ENCODE measurements at regions not wholly inside any gene's neighbourhood (a gene's known extent, or its start where the extent isn't known, plus 50 kb on each side); places are given as distances from the start of the nearest gene placed in this dataset.

DNA sequence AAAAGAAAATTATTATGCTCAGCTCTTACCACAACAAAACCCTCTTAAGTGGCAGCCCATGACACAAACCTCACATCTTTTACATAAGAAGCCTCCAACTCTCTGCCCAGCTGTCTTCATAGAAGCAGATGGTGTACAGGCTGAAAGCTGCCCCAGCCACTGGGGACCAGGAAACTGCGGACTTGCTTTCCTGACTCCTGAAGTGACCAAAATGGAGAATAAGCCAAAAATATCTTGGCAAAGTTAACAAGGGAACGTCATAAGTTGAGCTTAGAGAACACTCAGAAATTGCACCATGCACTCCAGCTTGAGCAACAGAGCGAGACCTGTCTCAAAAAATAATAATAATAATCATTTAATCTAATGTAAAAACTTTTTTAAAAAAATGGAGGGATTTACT, 160.3 kb upstream of the CDYL start:
- no peak for DNase-seq (ENCODE audit: low read depth)

DNA sequence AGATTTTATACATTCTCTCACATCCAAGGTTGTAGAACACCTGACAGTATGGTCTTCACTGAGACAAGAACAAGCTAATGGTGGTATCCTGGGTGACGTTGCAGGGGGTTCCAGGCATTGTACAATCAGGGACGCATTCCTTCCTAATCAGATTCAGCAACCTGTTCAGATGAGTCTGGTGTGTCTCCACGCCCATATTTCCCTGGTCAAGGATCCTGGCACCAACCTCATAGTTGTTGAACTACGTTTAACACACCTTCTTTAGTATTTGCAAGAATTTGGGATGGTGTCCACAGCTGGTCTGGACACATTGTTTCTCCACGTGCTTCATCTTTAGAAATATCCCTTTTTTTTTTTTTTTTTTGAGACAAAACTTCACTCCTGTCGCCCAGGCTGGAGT, 161.0 kb upstream of the CDYL start:
- no peak for DNase-seq (ENCODE audit: low read depth)

DNA sequence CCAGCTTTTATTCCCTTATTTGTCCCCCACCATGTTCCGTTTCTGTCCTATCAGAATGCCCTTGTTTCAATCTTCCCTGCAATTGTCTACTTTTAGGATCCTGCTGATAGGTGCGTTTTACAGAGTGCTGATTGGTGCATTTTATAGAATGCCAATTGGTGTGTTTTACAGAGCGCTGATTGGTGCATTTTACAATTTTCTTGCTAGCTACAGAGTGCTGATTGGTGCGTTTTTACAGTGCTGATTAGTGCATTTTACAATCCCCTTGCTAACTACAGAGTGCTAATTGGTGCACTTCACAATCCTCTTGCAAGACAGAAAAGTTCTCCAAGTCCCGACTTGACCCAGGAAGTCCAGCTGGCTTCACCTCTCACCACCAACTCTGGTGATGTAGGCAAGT, 161.6 kb upstream of the CDYL start:
- no peak for DNase-seq (ENCODE audit: low read depth)

DNA sequence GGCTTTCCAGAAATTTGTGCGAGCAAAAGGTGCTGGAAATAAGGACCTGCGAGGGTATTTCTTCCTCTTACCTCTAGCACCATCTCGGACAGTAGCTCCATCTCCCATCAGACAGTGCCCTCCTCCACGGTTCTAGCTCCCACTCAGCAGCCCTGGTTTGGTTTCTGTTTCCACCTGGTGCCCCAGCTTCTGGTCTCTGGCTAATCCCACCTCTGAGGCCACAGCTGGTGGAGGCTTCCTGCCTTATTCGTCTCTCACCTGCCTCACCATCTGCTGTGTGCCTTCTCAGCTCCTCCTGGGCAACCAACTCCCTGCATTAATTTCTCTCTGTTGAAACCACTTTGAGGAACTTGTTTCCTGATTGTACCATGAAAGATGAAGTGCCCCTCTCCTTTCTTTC, 162.4 kb upstream of the CDYL start:
- no peak for DNase-seq (ENCODE audit: low read depth)

DNA sequence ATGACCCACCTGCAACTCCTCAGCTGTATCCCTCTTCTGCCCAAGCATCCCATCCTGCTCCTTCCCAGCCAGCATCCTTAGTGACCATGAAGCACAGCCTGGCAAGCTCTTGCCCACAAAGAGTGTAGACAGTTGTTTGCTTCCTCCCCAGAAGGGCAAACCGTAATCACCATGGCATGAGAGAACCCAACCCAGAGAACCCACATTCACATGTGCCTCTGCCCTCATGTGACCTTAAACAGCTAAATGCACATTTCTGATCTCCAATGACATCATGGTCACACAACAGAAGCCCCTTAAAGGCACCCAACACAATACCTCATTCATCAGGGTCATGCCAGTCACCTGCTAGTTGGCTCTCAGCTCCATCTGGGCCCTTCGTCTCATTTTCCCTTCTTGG, 162.8 kb upstream of the CDYL start:
- no peak for DNase-seq (ENCODE audit: low read depth)

DNA sequence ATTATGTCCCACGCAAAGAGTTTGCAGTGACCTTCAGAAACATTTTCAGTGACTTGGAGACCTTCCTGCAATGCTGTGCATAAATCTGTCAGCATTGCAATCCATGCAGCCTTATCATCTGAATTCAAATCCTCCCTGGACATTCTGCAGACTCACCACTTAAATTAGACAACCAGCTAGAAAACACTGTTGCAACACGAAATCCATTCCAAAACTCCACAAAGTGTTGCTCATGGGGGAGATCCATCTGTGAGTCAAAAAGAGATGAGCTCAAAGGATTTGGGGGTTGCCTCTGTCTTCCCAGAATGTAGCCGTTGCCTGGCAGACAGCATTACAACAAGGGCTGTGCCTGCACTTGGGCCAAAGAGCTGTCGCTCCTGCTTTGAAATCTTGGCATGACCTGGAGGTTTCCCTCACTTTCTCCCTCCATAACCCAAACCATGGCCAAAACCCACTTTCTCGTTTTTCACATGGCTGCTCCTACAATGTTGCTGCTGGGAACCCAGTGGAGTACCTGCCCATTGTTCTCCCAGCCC, 163.5 kb upstream of the CDYL start:
- DNase-seq (ENCODE audit: low read depth) = no peak

DNA sequence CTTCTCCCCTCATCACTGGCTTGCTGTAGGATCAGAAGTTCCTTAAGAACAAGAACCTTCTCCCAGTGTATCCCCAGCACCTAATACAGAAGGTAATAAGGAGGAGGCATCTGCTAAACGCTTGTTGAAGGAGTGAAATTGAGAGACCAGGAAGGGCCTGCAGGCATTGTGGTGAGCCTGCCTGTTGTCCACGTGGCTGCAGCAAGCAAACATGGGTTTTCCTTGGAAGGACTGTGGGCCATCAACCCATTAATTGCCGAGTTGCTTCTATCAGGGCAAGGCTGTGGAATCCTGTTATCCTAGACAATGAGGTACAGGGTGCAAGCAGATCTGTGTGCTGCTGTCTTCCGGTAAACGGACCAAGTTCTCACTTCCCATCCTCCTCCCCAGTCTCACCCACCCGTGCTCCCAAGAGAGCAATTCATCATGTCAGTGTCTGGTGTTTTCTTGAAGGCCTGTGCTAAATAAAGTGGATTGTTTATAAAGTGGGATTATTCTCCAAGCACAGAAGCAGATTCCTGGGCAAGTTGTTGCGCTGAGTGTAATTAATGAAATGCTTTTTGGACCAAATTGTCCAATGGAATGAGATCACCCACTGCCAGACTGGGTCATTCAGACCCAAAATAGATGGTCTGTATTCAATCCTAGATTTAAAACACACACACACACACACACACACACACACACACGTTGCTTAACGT, 164.6 kb upstream of the CDYL start:
- no peak for DNase-seq (ENCODE audit: low read depth)

DNA sequence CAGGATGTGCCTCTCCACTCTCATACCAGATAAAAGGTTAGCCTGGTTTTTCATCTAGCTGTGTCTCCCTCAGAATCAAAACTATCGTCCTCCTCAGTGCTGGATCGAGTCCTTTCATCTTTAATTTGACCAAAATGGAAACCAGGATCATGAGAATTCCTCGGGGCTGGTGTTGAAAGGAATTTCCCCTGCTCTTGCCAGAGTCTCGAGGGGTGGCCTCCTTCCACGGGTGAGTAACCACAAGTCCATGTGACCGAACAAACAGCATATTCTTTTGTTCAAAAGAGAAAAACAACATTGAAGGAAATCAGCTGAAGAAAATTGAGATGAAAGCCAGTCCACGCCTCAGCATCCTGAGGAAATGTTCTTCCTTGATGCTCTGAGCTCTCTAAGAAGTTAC, 165.9 kb upstream of the CDYL start:
- no peak for DNase-seq (ENCODE audit: low read depth)

DNA sequence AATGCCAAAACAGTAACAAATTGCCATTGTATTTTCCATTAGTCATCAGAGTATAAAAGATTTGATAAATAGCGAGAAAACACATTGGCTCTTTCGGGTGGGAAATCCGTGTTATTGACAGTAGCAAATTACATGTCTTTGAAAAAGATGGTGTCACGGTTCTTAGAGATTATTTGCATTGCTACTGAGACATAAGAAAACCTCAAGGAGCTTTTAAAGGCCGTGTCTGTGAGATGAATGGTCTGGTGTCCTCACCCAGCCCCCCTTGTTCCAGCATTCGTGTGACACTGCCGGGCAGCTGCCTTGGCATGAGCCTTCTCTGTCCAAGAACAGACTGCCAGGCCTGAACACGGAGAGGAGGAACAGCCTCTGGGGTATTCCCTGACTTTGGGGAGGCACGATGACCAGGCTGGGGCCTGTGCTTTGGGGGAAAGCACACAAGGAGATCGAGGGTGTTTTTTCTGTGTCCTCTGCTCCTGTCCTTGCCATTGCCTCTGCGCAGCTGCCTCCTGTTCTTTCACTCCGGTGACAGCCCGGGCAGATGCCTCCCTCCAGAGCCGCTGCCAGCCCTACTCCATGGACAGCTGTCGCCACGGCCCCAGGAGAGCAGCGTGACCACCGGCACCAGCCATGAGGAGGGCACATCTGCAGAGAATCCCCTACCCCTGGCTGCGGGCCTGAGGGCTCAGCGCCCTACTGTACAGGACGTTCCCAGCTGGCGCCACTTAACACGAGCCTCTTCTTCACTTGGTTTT, 167.7 kb upstream of the CDYL start:
- DNase-seq (ENCODE audit: low read depth) = no peak

DNA sequence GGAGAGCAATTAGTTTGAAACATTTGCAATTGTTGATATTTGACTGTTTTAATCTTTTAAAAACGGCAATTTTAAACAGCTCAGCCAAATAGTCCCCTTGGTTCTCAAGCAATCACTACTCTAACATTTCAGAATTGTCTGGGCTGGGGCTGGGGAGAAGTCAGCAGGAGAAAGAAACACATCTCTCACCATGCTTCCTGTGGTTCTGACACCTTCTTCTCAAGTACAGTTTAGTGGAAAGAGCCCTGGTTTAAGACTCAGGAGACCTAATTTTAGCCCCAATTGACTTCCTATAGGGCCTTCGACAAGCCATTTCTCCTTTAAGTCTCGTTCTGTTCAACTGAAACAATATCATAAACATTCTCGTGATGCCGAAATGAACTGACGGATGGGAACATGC, 168.4 kb upstream of the CDYL start:
- DNase-seq (ENCODE audit: low read depth) = no peak

DNA sequence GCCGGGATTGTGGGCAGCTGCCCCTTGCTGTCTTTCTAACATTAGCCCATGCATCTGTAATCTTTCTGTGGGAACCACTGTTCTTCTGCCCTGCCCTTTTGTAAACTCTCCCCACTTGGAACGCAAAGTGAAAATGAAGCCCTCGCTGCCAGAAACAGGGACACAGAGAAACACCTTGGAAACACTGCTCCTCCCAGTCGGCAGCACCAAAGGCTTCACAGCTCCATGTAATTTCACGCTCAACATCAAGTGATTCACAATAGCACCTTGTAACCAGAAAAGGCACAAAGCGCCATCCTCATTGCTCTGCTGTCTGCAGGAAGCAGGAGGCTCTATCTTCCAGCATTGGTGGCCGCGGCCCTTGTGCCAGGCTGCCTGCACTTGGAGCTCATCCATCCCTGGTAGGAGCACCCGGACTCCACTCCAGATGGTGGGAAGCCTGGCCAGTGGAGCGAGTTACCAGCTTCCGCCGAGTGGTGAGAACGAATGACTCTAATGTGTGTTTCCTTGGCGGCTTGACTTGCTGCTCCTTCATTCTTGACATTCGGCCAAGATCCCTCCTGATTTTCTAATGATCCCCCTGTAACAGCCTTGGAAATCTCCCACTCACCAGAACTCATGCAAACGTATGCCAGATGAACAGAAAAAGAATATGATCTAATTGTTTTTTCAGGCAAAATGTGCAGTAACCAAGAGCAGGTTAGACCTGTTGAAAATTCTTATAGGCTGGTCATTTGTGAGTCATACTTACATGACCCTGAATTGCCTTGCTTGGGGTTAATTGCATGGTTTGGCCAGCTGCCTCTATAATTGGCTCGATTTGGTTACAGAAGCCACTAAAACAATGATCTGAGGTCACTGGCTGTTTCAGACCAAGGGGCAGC, 169.1 kb upstream of the CDYL start:
- DNase-seq (ENCODE audit: low read depth) = no peak

DNA sequence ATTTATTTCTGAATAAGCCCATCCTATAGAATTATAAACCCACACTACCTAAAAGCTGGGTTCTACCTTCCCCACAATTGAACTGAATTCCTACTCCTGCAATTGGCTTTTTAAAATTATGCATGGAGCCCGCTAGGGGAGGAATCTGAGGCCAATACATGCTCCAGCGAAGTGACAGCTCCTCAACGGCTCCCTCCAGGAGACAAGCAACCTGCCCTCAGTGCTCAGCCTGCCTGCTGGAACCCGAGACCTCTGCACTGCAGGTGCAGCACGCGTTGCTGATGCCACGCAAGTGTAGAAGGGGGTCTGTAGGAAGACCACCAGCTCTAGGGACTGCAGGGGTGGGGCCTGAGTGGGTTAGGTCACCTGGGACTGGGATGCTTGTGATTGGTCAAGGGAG, 170.2 kb upstream of the CDYL start:
- DNase-seq (ENCODE audit: low read depth) = no peak

DNA sequence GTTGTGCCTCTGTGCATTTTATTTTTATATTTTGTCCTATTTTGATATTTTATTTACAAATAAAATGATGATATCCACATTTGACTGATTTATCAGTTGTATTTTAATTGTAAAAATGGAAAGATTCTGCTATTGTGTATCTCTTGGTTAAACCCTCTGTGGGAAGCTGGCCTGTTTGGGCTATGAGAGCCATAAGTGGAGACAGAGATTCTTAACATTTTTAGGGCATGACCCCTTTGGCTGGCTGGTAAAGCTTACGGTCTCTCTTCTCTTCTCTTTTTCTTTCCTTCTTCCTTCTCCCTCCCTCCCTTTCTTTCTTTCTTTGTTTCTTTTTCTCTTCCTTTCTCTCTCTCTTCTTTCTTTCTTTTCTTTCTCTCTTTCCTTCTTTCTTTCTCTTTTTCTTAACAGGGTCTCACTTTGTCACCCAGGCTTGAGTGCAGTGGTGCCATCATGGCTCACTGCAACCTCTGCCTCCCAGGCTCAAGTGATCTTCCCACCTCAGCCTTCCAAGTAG, 172.3 kb upstream of the CDYL start:
- DNase-seq (ENCODE audit: low read depth) = no peak

DNA sequence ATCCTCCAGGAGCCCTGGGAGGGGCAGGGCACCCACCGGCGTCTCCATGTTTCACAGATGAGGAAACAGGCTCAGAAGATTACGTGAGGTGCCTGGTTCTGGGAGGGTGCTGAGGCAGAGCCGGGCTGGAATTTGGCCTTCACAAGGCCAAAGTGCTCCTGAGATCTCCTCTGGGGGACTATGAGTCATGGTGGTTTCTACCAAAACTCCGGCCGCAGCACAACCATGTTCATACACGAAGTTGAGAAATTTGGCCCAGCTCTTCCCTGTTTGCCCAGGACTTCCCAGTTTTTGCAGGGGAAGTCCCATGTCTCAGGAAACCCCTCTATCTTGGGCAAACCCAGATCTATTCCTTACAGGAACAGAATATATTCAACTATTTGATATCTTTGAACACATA, 172.9 kb upstream of the CDYL start:
- no peak for DNase-seq (ENCODE audit: low read depth)

DNA sequence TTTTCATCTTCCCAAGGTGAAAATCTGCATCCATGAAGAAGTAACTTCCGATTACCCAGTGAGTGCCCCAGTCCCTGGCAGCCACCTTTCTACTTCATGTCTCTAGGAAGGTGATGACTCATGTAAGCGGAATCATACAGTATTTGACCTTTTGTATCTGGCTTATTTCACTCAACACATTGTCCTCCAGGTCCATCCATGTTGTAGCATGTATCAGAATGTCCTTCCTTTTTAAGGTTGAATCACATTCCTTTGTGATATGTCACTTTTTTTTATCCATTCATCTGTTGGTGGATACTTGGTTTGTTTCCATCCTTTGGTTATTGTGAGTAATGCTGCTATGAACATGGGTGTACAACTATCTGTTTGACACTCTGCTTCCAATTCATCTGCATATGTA, 176.3 kb upstream of the CDYL start:
- no peak for DNase-seq (ENCODE audit: low read depth)

DNA sequence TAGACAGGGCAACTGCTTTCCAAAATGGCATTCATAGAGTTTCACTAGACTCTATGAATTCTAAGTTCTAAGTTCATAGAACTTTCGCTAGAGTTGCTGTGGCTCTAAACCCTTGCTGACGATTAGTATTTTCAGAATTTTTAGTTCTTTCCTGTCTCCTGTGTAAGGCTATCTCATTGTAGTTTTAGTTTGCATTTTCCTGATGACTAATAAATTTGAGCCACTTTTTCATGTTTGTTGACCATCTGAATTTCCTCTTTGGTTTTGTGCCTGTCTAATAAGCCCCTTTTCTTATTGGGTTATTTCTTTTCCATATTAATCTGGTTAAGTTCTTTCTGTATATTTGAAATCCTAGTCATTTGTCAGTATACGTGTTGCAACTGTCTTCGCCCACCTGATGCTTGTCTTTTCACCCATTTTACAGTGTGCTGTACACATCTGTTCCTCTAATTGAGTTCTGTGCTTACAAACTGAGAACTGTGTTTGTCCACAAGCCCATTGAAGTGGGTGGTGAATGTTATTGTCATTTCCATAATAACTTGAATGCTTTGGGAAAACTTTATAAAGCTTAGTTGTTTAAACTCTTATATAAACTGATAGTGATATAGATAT, 177.7 kb upstream of the CDYL start:
- no peak for DNase-seq (ENCODE audit: low read depth)

DNA sequence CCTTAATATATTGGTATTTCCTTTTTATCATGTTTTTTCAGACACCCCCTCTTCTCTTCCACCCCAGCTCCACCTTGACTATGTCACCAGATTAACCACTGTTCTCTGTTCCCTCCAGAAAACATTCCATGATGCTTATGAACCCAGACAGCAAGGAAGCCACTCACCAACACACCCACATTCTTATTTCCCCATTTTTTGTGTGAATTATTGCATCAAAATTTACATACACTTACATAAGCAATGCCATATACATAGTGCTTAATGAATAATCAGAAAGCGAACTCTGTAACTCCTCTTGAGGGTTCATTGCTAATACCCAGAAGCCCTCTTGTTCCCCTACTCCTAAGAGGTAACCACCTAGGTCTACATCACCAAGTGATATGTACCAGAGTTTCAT, 182.3 kb upstream of the CDYL start:
- no peak for DNase-seq (ENCODE audit: low read depth)

DNA sequence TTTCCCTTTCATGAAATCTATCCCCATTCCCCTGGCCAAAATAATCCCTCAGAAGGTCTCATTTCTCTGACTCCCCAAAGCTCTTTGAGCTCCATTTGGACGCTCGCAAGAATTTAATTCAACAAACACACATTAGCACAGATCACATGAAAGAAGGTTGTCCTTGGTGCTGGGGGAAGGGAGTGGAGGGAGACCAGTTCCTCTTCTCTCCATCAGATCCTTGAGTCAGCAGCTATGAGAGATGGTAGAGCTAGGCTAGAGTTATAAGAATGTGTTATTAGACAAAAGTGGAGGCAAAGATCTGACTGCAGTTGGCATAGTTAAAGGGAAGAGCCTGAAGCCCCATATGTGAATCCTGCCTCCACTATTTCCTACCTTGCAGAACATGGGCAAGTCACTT, 184.2 kb upstream of the CDYL start:
- no peak for DNase-seq (ENCODE audit: low read depth)

DNA sequence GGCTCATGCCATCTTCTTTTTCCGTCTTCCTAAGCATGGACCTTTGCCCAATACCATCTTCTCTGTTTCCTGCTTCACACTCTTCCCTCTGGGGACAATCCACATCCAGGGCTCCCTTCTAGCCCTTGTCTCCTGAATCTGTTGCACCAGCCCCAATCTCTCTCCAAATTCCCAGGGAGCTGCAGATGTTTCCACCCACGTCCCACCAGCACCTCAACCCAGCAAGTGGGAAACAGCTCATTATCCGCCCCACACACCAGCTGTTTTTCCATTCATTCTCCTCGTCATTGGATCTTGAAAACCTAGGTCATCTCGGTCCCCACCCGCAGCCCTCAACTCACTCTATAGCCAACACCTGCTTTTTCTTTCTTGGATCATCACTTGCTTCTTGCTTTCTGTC, 185.0 kb upstream of the CDYL start:
- no peak for DNase-seq (ENCODE audit: low read depth)

DNA sequence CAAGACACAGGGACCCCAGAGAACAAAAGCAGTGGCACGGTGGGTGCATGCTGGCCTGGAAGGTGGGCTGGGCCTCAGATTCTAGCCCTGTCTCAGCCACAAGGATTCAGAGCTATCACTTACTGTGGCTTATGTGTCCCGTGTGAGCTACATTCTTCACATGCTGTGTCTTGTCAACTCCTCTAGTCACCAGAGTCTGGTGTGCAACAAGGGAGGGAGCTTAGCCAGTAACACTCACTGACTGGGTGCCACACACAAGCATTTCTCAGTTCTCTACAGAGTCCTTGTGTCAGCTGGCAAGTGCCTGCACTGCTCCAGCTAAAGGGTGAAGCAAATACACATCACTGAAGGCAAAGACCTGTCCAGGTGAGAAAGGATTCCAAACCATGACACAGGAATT, 186.9 kb upstream of the CDYL start:
- no peak for DNase-seq (ENCODE audit: low read depth)

DNA sequence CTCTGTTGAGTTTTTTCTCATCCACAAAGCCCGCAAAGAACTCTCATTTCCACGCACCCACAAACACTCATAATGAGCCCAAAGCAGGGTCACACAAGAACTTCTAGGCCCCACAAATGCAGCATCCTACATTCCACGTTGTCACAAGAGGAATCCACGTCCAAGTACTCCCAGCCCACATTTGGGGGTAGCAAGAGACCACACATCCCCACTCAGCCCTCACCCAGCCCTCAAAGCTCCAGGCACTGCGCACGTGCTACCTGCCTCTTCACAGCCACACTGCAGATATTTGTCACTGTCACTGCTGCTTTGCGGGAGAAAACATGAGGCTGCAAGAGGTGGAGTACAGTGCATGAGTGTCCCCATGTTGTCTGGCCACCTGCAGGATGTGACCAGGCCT, 187.6 kb upstream of the CDYL start:
- no peak for DNase-seq (ENCODE audit: low read depth)

DNA sequence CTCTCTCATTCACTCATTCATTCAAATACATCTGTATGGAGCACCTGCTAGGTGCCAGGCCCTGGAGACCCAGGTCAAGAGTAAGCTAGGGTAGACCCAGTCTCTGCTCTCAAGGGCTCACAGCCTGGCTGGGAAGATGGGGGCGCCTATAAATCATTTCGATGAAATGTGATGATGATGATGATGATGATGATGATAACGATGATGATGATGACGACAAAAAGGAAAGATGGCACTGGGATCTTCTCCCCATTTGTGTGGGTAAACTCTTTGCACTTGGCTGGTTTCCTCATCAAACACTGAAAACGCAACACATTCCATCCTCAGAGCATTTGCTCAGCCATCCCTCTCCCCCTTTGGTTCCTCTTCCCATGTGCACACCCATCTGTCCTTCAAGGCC, 188.0 kb upstream of the CDYL start:
- no peak for DNase-seq (ENCODE audit: low read depth)
